Esophagus squamous epithelium (tissue), 4 donors: ENCODE measurements at regions not wholly inside any gene's neighbourhood (a gene's known extent, or its start where the extent isn't known, plus 50 kb on each side); places are given as distances from the start of the nearest gene placed in this dataset.

Experiments used
- POLR2A ChIP-seq, 4 donors: fragments of 450-650 bp; IDR thresholded peaks; one replicate each; pipeline ENCODE4 v1.6.1; 2017; ENCODE audit warnings: antibody characterized with exemption in 4 of 4, mild to moderate bottlenecking in 4 of 4, moderate library complexity in 3 of 4
- TF ChIP-seq, protein P1 (sequence below), 6 experiments: fragments of 450-650 bp in 4 of 6; fragments of 200-600 bp in 2 of 6; sonication (generic) in 2 of 6; IDR thresholded peaks; one replicate each; pipeline ENCODE4 v1.5.1; 2016 to 2019; ENCODE audit warnings: antibody characterized with exemption in 6 of 6, mild to moderate bottlenecking in 4 of 6, moderate library complexity in 4 of 6

DNA sequence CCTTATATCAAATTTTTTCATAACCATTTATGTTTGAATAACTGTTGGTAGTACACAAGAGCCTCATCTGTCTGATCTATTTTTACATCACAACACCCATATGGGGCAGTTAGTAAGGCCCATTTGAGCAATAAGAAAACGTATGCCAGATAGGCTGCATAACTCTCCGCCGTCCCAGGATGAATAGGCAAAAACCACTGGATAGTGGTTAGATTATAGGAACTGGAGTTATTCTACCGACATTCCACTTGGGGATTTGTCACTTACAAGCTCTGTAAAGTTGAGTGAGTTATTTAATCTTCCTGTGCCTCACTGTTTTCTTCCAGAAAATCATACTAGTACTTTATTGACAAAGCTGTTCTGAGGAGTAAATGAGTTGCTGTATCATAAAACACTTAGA is 881.9 kb downstream of the QKI start:
- TF ChIP-seq, protein P1, sequence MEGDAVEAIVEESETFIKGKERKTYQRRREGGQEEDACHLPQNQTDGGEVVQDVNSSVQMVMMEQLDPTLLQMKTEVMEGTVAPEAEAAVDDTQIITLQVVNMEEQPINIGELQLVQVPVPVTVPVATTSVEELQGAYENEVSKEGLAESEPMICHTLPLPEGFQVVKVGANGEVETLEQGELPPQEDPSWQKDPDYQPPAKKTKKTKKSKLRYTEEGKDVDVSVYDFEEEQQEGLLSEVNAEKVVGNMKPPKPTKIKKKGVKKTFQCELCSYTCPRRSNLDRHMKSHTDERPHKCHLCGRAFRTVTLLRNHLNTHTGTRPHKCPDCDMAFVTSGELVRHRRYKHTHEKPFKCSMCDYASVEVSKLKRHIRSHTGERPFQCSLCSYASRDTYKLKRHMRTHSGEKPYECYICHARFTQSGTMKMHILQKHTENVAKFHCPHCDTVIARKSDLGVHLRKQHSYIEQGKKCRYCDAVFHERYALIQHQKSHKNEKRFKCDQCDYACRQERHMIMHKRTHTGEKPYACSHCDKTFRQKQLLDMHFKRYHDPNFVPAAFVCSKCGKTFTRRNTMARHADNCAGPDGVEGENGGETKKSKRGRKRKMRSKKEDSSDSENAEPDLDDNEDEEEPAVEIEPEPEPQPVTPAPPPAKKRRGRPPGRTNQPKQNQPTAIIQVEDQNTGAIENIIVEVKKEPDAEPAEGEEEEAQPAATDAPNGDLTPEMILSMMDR (IDR thresholded peaks at IDR 0.05), result no peak
- TF ChIP-seq POLR2A (IDR thresholded peaks at IDR 0.05), result no peak
